ENCODE measurements at regions not wholly inside any gene's neighbourhood (a gene's known extent, or its start where the extent isn't known, plus 50 kb on each side); places are given as distances from the start of the nearest gene placed in this dataset.

DNA sequence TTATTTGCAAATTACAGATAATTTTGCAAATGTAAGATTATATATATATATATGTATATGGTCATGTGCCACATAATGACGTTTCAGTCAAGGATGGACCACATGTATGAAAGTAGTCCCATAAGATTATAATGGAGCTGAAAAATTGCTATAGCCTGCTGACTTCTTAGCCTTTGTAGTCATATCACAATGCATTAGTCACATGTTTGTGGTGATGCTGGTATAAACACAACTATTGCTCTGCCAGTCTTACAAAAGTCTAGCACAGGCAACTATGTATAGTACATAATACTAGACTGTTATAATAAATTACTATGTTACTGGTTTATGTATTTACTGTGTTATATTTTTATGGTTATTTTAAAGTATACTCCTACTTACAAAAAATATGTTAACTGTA lies 444.3 kb downstream of the KCNJ2 start:
- CTCF ChIA-PET, result interaction anchor here (2.2 to 3.8 kb wide), 2 partner anchors 8 to 1087 kb away, joined by 8 to 11 read pairs; no protein-coding TSS in a partner anchor
- Histone ChIP-seq H3K27ac (ENCODE audit: insufficient read depth, low read depth, low read length) (no peak overlapping the region), H4K20me1 (replicated peaks; ENCODE audit: control insufficient read depth, extremely low read depth, insufficient read depth, low read length) (no peaks in the 10 kb centered on the region), H3K27me3 (ENCODE audit: control insufficient read depth in 2 of 2, insufficient read depth in 2 of 2, low read length in 2 of 2) (no peaks in the 10 kb centered on the region), H3K79me2 (ENCODE audit: control insufficient read depth, insufficient read depth, low read length) (no peaks in the 10 kb centered on the region), H3K4me1 (ENCODE audit: control insufficient read depth, extremely low read depth, insufficient read depth, low read length) (no peaks in the 10 kb centered on the region), H3K9me1 (replicated peaks; ENCODE audit: control insufficient read depth, extremely low read depth, insufficient read depth, low read length) (no peaks in the 10 kb centered on the region), H2AFZ (ENCODE audit: low read depth, low read length) (no peak overlapping the region), H3K36me3 (ENCODE audit: control insufficient read depth in 2 of 2, extremely low read depth in 1 of 2, insufficient read depth in 2 of 2, low read length in 2 of 2) (no peaks in the 10 kb centered on the region), H3K9ac (replicated peaks; ENCODE audit: extremely low read depth, insufficient read depth, low read length) (no peak overlapping the region), H3K4me2 (ENCODE audit: insufficient read depth, low read length) (no peak overlapping the region), H3K4me3 (replicated peaks in 1 of 3; ENCODE audit: insufficient read depth in 1 of 3, low read depth in 1 of 3, low read length in 3 of 3) (no peak overlapping the region), H3K9me3 (replicated peaks; ENCODE audit: control insufficient read depth, insufficient read depth, low read length) (no peaks in the 10 kb centered on the region)
- dilution Hi-C loops (cut with MboI; ENCODE audit: extremely low pct_ligation_motif_present, low sequenced_read_pairs), result no loop called here
- BruUV-seq (replicated peaks), result no TSS peak
- POLR2A ChIA-PET, result no interaction called here
- intact Hi-C loops (cut with micrococcal nuclease), result loop anchor here (10.0 kb wide), 1 partner anchor 179 kb away; no protein-coding TSS in a partner anchor
- FAIRE-seq, result no peak
- no peak for DNase-seq (ENCODE audit: low read depth, low spot score)
- TF ChIP-seq, protein P1, sequence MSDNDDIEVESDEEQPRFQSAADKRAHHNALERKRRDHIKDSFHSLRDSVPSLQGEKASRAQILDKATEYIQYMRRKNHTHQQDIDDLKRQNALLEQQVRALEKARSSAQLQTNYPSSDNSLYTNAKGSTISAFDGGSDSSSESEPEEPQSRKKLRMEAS (IDR thresholded peaks at IDR 0.05; ENCODE audit: insufficient read depth, insufficient read length), result no peak
- TF ChIP-seq POLR2A (IDR thresholded peaks at IDR 0.05; ENCODE audit: low read depth, low read length) (no peak), MYC (IDR thresholded peaks at IDR 0.05; ENCODE audit: low read depth, low read length) (no peak), FOS (IDR thresholded peaks at IDR 0.05; ENCODE audit: borderline replicate concordance, insufficient read depth, low read length) (no peak), GATA2 (IDR thresholded peaks at IDR 0.05; ENCODE audit: insufficient read depth, insufficient read length, low read depth, low read length) (no peak), POLR2AphosphoS5 (IDR thresholded peaks at IDR 0.05; ENCODE audit: insufficient read depth, low read depth, low read length) (no peak)
- TF ChIP-seq, protein P2, sequence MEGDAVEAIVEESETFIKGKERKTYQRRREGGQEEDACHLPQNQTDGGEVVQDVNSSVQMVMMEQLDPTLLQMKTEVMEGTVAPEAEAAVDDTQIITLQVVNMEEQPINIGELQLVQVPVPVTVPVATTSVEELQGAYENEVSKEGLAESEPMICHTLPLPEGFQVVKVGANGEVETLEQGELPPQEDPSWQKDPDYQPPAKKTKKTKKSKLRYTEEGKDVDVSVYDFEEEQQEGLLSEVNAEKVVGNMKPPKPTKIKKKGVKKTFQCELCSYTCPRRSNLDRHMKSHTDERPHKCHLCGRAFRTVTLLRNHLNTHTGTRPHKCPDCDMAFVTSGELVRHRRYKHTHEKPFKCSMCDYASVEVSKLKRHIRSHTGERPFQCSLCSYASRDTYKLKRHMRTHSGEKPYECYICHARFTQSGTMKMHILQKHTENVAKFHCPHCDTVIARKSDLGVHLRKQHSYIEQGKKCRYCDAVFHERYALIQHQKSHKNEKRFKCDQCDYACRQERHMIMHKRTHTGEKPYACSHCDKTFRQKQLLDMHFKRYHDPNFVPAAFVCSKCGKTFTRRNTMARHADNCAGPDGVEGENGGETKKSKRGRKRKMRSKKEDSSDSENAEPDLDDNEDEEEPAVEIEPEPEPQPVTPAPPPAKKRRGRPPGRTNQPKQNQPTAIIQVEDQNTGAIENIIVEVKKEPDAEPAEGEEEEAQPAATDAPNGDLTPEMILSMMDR (IDR thresholded peaks at IDR 0.05; ENCODE audit: extremely low read depth in 1 of 2, insufficient read depth in 1 of 2, low read depth in 1 of 2, low read length in 2 of 2), result no peak

Data from endothelial cell of umbilical vein (primary cell).